Testis (tissue), 2 donors: ENCODE measurements at regions not wholly inside any gene's neighbourhood (a gene's known extent, or its start where the extent isn't known, plus 50 kb on each side); places are given as distances from the start of the nearest gene placed in this dataset.

Experiments
- POLR2A ChIP-seq: fragments of 450-650 bp; IDR thresholded peaks from one replicate; pipeline ENCODE4 v1.6.1; 2017; ENCODE audit warnings: antibody characterized with exemption, mild to moderate bottlenecking, moderate library complexity
- TF ChIP-seq, protein P1 (sequence below), 3 experiments: fragments of 450-650 bp in 2 of 3; fragments of 200-600 bp in 1 of 3; sonication (generic) in 1 of 3; IDR thresholded peaks; one replicate each; pipeline ENCODE4 v1.5.1; 2016 to 2019; ENCODE audit warnings: antibody characterized with exemption in 3 of 3, mild to moderate bottlenecking in 2 of 3, moderate library complexity in 1 of 3

DNA sequence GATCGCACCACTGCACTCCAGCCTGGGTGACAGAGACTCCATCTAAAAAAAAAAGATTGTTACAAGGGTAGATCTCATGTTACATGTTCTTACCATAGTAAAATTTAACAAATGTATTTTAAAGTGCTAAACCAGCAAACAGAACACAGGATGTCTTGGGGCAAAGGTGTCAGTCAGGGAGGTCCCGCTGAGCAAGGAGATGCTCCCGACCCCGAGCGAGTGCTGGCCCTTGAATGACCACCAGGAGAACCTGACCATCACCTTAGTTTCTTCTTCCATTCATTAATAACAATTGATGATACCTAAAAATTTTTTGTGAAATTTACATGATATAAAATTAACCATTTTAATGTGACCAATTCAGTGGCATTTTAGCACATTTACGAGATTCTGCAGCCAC lies 241.6 kb upstream of the GPR26 start:
- TF ChIP-seq, protein P1, sequence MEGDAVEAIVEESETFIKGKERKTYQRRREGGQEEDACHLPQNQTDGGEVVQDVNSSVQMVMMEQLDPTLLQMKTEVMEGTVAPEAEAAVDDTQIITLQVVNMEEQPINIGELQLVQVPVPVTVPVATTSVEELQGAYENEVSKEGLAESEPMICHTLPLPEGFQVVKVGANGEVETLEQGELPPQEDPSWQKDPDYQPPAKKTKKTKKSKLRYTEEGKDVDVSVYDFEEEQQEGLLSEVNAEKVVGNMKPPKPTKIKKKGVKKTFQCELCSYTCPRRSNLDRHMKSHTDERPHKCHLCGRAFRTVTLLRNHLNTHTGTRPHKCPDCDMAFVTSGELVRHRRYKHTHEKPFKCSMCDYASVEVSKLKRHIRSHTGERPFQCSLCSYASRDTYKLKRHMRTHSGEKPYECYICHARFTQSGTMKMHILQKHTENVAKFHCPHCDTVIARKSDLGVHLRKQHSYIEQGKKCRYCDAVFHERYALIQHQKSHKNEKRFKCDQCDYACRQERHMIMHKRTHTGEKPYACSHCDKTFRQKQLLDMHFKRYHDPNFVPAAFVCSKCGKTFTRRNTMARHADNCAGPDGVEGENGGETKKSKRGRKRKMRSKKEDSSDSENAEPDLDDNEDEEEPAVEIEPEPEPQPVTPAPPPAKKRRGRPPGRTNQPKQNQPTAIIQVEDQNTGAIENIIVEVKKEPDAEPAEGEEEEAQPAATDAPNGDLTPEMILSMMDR (IDR thresholded peaks at IDR 0.05): no peak
- TF ChIP-seq POLR2A: no peak
